ENCODE measurements at regions not wholly inside any gene's neighbourhood (a gene's known extent, or its start where the extent isn't known, plus 50 kb on each side); places are given as distances from the start of the nearest gene placed in this dataset.

- TF ChIP-seq CTCF (IDR thresholded peaks at IDR 0.05), result no peak
- no peak for TF ChIP-seq POLR2A (IDR thresholded peaks at IDR 0.05)
Observed at GRCh38 chr5:66356011-66356565, 212.0 kb downstream of the SREK1 start.
